ENCODE measurements at regions not wholly inside any gene's neighbourhood (a gene's known extent, or its start where the extent isn't known, plus 50 kb on each side); places are given as distances from the start of the nearest gene placed in this dataset.
"Not testable (repeated sequence)": the region's sequence is repeated elsewhere in the genome, so short reads cannot be mapped to it uniquely, and the experiment has no call there.

DNA sequence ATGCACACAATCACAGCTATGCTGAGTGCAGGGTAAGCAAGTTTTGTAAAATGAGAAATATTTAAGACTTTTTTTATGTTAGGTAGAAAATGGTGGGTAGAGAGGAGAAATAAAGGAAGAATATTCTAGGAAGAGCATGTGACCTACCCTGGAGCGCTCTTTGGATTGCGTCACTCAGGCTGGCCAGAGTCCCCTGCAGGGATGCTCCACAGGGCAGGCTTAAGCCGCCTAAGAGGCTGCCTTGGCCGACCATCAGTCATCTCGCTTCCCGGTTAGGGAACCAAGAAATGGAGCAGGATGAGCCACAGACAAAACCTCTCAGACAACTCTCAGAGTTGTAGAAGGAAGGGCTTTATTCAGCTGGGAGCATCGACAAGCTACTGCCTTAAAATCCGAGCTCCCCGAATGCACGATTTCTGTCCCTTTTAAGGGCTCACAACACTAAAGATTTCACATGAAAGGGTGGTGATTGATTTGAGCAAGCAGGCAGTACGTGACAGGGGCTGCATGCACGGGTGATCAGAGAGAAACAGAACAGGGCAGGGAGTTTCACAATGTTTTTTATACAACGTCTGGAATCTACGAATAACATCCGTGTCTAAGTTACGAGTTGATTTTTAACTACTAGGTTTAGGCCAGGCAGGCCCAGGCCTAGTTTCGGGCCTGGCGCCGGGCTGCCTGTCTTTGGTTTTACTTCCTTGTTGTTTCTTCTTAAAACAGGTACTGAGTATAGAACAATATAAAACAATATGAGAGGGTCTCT is 1072.0 kb downstream of the CBLN2 start:
- no peak for ATAC-seq

DNA sequence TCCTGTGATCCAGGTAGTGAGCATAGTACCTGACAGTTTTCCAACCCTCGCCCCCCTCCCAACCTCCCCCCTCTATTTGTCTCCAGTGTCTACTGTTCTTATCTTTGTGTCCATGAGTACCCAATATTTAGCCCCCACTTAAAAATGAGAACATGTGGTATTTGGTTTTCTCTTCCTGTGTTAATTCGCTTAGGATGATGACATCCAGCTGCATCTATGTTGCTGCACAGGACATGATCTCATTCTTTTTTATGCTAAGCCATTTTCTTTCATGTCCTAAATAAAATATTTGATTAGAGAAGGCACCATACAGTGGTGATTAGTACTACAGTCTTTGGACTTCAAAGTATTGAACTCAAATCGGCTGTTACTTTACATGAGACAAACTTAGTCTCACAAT is 1087.9 kb downstream of the CBLN2 start:
- ATAC-seq: no peak

DNA sequence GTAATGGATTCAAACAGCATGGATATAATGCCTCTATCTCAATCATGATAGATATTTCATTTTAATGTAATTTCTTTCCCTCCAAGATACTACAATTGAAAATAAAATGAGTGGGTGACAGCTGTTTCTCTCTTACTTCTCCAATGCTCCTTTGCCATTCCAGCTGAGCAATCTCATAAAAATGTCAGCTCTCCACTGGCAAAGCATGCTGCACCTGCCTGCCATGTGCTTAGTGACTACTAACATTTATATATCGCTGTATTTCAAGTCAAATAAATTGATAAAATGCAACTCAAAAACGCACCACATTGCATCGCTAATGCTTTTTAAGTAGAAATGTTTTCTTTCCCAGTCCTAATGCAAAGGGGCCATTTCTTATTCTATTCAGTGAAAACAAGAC is 1093.9 kb downstream of the CBLN2 start:
- ATAC-seq: no peak

GRCh38 chr18:71443706-71444480 is 1100.2 kb downstream of the CBLN2 start:
- no peak for ATAC-seq

DNA sequence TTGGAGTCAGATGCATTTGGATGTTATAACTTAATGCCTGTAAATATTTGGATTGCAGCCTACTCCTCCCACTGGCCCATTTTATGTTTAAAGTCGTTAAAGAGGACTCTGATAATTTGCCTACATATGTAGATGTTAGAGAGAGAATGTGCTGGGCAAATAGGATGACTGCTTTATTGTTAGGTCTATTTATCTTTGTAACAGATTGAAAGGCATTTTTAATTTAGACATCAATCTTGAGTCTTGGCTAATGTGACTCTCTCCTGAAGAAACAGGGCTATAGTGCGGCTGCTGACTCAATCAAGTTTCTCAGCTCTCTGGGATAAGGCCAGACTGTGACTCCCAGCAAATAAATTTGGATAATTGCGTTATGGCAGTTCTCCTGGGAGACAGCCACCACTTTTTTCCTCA is 1101.4 kb downstream of the CBLN2 start:
- ATAC-seq: no peak

DNA sequence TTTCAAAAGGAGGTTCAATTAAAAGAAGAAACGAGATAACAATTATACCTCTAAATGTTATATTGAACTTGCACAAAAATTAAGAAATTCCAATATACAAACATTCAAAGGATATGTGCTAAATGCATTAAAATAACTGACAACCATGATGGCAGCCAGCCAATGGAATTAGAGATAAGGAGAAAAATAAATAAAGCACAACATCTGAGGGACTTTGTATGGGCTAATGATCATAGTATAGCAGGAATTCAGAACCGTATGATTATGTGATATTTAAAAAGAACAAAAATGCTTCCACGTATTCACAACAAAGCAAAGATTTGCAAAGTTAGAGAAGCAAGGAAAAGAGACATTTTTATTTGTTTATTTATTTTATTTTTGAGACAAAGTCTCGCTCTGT is 1103.0 kb downstream of the CBLN2 start:
- no peak for ATAC-seq

DNA sequence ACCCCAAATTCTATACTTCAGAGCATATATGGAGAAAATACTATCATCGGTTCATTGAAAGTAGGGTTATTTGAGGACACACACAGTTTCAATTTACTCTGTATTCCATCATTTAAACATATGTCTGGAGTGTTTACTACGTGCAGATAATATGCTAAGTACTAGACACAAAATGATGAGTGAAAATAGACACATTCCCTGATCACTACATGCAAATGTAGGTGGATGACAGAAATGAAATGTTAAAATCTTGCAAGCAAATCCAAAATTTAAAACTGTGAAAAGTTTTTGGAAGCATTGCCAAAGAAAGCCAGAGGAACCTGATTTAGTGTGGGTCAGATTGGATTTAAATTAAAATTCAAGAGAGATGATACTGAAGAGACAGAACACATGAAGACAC is 1106.6 kb downstream of the CBLN2 start:
- ATAC-seq: no peak

DNA sequence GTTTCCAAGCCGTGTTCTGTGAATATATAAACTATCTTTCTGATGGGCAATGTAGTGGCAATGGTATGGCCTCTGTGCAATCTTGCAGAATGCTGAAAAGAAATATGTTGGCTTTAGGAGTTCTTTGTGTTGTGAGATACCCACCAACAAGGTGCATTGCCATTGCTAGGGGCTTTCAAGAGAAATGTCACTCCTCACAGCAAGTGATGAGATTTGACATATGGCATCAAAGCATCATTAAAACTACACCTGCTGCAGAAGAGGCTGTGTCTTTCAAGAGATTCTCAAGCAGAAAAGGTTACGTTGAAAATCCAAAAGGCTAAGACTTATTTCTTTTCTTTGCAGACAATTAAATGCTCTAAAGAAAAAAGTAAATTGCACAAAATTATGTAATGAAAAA is 1110.8 kb downstream of the CBLN2 start:
- no peak for ATAC-seq

- ATAC-seq: no peak
Observed at GRCh38 chr18:71431689-71432088, 1112.5 kb downstream of the CBLN2 start.

DNA sequence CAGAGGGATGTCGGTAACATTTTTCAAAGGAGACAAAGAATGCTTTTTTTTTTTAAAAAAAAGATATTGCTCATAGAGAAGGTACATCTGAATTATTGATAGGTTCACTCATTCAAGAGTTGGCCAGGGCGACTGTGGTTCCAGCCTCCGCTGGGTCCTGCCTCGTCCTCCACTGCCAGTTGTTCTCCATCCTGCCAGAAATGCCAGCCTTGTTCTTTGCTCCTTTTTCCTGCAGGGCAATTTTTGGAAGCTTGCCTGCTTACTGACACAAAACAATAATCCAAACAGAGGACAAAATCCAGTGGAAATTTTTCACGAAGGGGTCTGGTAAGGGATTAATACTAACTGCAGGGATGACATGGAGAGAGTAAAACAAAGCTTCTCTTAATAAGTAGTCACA is 1113.0 kb downstream of the CBLN2 start:
- no peak for ATAC-seq

DNA sequence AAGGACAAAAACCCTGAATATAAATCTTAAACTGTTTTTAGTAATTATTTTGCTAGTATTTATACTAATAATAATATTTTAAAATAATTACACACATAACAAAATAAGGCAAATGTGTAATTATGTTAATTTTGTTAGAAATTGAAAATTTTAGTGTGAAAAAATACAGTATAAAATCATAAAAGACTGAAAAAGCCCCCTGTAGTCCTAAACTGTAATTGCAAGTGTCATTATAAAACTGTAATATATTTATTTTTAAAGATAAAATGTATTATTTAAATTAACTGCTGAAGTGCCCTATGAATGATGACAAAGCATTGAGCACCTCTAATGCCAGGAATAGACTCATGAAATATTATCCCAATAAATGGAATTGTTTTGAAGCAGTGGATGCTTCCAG is 1117.7 kb downstream of the CBLN2 start:
- no peak for ATAC-seq

GRCh38 chr18:71405169-71405809 is 1116.4 kb downstream of the SOCS6 start:
- no peak for ATAC-seq

DNA sequence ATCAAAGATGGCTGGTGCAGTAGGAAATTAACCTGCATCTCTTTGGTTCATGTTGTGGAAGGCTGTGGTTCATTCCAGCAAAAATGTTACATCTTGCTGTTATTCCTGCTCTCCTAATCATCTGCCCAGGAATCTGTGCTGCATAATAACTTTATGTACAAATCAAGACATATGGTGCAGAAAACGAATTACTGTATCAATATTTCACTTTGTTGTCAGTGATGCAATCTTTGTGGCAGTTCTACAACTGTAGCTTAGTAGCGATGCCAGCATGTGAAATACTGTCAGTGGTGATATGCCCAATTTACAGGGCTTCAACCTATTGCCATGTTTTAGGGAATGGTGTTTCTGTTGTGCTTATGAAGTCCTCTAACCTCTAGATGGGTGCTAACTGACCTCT is 1114.7 kb downstream of the SOCS6 start:
- ATAC-seq: no peak

GRCh38 chr18:71398531-71398930 is 1109.7 kb downstream of the SOCS6 start:
- no peak for ATAC-seq

DNA sequence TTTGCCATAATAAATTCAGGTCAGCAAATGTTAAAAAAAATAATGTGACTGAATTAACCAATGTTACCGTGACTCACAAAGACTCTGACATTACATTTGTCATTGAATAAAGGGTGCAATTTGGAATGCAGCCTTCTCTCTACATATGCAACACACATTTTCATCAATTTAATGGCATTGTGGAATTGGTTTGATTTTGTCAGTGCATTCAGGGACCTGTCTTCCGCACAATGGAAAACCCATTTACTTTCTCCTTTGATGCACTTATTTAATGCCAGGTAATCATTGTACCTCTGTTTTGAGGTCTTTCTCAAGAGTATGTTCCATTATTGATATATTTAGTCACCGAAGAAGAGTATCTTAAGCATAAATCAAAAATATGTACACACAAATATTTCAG is 1099.3 kb downstream of the SOCS6 start:
- no peak for ATAC-seq

DNA sequence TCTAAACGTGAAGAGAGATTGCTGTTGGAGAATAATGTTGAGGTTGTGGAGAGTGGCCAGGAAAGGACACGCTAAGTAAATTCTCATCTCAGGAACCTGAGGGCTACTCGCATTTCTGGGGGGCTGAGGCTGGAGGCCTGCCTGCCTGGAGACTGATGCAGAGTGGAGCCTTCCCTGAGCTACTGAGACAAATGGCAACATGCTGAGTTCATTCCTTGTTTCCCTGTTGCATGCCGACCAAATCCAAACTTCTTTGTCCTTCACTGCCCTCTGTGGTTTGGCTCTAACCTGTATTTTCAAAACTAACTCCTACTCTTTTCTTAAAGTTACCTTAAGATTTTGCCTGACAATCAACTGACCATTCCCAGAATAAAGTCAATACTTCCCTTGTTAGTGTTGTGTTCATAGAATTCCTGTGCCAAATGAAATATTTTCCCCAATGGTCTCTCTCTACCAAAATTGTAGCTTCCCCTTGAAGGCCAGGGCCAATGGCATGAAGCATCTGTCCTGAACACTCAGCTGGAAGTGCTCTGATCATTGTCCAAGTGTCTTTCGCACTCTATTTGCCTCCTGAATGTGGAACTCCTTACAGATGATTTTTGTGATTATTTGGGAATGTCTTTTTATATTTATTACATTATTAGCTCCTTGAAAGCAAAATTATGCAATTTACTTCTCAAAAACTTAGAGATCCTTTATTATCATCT is 1085.6 kb downstream of the SOCS6 start:
- no peak for ATAC-seq

DNA sequence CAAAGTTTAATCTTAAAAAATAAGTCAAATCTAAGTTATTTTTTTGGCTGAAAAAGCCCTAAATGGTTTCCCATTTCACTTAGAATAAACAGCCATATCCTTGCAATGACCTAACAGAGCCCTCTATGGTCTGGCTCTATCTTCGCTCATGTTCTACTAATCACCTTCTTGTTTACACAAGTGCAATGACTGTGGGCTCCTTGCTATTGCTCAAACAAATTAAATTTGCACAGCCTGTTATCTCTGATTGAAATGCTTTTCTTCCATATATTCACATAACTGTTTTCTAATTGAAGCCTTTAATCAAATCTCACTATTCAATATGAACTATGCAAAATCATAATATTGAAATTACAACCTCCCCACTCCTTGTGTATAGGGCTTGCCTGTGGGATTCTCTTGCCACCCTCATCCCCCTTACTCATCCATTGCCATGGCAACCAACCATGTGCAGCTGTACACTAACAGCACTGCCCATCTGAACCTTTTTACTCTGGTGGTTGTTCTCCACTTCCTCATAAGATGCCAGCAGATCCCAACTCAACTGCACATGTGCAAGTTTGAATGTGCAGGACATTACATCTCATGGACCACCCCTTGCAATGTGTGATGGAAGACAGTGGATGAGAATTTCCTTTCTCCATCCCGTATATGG is 1083.2 kb downstream of the SOCS6 start:
- ATAC-seq: no peak

DNA sequence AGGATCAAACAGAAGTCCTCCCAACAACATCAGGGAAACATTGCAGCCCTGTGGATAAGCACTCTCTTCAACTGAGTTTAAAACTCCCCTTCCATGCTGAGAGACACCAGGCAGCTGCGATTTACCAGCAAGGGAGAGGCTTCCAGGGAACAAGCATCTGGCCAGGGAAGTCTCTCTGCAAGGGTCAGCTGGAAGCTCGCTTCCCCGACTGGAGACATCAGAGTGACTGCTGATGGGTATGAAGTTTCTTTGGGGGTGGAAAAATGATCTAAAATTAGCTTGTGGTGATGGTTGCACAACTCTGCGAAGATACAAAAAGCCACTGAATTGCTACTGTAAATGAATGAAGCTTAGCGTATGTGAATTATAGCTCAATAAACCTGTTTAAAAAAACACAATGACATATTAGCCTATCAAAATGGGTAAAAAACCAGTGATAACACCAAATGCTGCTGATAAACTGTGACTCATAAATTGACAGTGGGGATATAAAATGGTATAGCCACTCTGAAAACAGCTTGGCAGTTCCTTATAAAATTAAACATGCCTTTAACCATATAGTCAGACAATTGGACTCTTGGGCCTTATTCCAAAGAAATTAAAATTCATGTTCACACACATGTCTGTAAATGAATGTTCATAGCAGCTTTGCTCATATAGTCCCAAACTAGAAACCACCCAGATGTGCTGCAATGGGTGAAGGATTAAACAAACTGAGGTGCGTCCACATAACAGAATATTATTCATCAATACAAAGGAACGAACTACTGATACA is 1082.0 kb downstream of the SOCS6 start:
- no peak for ATAC-seq

GRCh38 chr18:71370095-71370494 is 1081.2 kb downstream of the SOCS6 start:
- no peak for ATAC-seq

DNA sequence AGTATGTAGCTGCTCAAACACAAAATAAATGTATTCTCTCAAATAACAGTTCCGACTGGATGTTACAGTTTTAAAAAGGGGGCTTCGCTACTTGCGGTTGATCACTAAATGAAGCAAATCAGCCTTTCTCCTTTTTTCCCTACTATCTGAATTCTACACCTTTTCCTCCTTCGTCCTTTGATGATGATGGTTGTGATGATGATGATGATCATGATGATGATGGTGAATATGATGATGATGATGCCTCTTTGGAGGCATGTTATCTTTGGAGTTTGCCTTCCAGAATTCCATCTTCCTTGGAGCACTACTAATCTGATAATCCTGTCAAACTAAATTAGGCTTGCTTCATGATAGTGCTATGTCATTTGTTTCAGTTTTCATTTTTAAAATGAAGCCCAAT is 1073.3 kb downstream of the SOCS6 start:
- ATAC-seq: no peak

DNA sequence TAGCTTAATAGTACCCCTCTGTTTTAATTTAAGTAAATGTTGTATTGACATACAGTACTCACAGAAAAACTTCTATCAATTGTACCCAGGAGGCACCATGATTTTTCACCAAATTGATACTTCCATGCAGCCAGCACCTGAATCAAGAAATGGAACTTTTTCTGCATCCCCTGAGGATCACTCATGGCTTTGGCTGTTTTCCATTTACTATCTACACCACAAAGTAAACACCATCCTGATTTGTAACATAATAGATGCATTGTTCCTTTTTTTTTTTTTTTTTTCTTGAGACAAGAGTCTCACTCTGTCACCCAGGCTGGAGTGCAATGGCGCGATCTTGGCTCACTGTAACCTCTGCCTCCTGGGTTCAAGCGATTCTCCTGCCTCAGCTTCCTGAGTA is 1066.8 kb downstream of the SOCS6 start:
- not testable (repeated sequence) for ATAC-seq

GRCh38 chr18:71352618-71353017 is 1063.8 kb downstream of the SOCS6 start:
- no peak for ATAC-seq
